Mesendoderm (in vitro differentiated cells): ENCODE measurements at regions not wholly inside any gene's neighbourhood (a gene's known extent, or its start where the extent isn't known, plus 50 kb on each side); places are given as distances from the start of the nearest gene placed in this dataset.

ENCODE experiments used
- DNase-seq: peaks from one replicate; pipeline ENCODE4 v3.0.0; 2013
- H2AK5ac ChIP-seq: 2 replicates; pipeline ENCODE4 v1.6.1; 2013; ENCODE audit warnings: low read length, inconsistent platforms
- H2BK120ac ChIP-seq: 2 replicates; pipeline ENCODE4 v1.6.1; 2013; ENCODE audit warnings: low read depth, mild to moderate bottlenecking, low read length, moderate library complexity, mixed read lengths
- H2BK15ac ChIP-seq: replicated peaks from 2 replicates; pipeline ENCODE4 v1.6.1; 2013; ENCODE audit warnings: low read depth, mild to moderate bottlenecking, moderate library complexity
- H2BK5ac ChIP-seq: 2 replicates; pipeline ENCODE4 v1.6.1; 2013; ENCODE audit warnings: low read length, inconsistent platforms
- H3K18ac ChIP-seq: 2 replicates; pipeline ENCODE4 v1.6.1; 2013; ENCODE audit warnings: mild to moderate bottlenecking, low read length, mixed read lengths
- H3K23ac ChIP-seq: one replicate; pipeline ENCODE4 v1.6.1; 2013; ENCODE audit warnings: low read length
- H3K27ac ChIP-seq: 2 replicates; pipeline ENCODE4 v1.5.1; 2013; ENCODE audit warnings: low read depth, mild to moderate bottlenecking, inconsistent platforms, low read length, moderate library complexity
- H3K27me3 ChIP-seq: 2 replicates; pipeline ENCODE4 v1.6.1; 2013; ENCODE audit warnings: low read length, control low read depth, mild to moderate bottlenecking, inconsistent platforms; ENCODE audit not compliant: insufficient read depth, poor library complexity
- H3K36me3 ChIP-seq: 2 replicates; pipeline ENCODE4 v1.6.1; 2013; ENCODE audit warnings: low read length, inconsistent platforms; ENCODE audit not compliant: control insufficient read depth, insufficient read depth
- H3K4ac ChIP-seq: one replicate; pipeline ENCODE4 v1.6.1; 2013; ENCODE audit warnings: low read depth, mild to moderate bottlenecking, low read length, moderate library complexity
- H3K4me1 ChIP-seq: 2 replicates; pipeline ENCODE4 v1.6.1; 2013; ENCODE audit warnings: low read depth, low read length, inconsistent platforms; ENCODE audit not compliant: control insufficient read depth
- H3K4me2 ChIP-seq: 2 replicates; pipeline ENCODE4 v1.6.1; 2013; ENCODE audit warnings: low read length
- H3K4me3 ChIP-seq: 2 replicates; pipeline ENCODE4 v1.5.1; 2013; ENCODE audit warnings: mild to moderate bottlenecking, low read length
- H3K56ac ChIP-seq: one replicate; pipeline ENCODE4 v1.6.1; 2013; ENCODE audit warnings: low read length
- H3K79me1 ChIP-seq: 2 replicates; pipeline ENCODE4 v1.6.1; 2013; ENCODE audit warnings: low read length, inconsistent platforms
- H3K79me2 ChIP-seq: 2 replicates; pipeline ENCODE4 v1.6.1; 2013; ENCODE audit warnings: mild to moderate bottlenecking, low read length; ENCODE audit not compliant: control insufficient read depth, insufficient read depth
- H3K9ac ChIP-seq: 2 replicates; pipeline ENCODE4 v1.6.1; 2013; ENCODE audit warnings: low read length, inconsistent platforms
- H4K5ac ChIP-seq: one replicate; pipeline ENCODE4 v1.6.1; 2013; ENCODE audit warnings: low read length
- H4K8ac ChIP-seq: one replicate; pipeline ENCODE4 v1.6.1; 2013; ENCODE audit warnings: low read depth, mild to moderate bottlenecking, control low read depth, low read length, moderate library complexity
- WGBS: extraction: QIAGEN DNeasy Blood & Tissue Kit; methylation state at CpG from one replicate; pipeline ENCODE4 v1.1.7; 2013; ENCODE audit warnings: low lambda C conversion rate, missing lambda C conversion rate; ENCODE audit not compliant: insufficient coverage; ENCODE audit errors: extremely low coverage; 5-methylcytosine and 5-hydroxymethylcytosine counted together

GRCh38 chr1:80248886-80249285, 1242.4 kb upstream of the ADGRL4 start:
- no peak overlapping the region for H3K4me2 ChIP-seq
- H2BK15ac ChIP-seq: no peak overlapping the region
- no peak overlapping the region for H3K4me3 ChIP-seq
- H2AK5ac ChIP-seq: no peak overlapping the region
- no peaks in the 10 kb centered on the region for H3K79me1 ChIP-seq
- H3K18ac ChIP-seq: no peak overlapping the region
- DNase-seq: no peak
- H3K36me3 ChIP-seq: no peaks in the 10 kb centered on the region
- H3K27ac ChIP-seq: no peak overlapping the region
- no peak overlapping the region for H3K23ac ChIP-seq
- no peak overlapping the region for H4K8ac ChIP-seq
- H3K4me1 ChIP-seq: no peaks in the 10 kb centered on the region
- no peak overlapping the region for H2BK5ac ChIP-seq
- H3K27me3 ChIP-seq: no peaks in the 10 kb centered on the region
- H3K4ac ChIP-seq: no peak overlapping the region
- no peak overlapping the region for H3K56ac ChIP-seq
- H2BK120ac ChIP-seq: no peak overlapping the region
- no peak overlapping the region for H4K5ac ChIP-seq
- no peaks in the 10 kb centered on the region for H3K79me2 ChIP-seq
- no peak overlapping the region for H3K9ac ChIP-seq

DNA sequence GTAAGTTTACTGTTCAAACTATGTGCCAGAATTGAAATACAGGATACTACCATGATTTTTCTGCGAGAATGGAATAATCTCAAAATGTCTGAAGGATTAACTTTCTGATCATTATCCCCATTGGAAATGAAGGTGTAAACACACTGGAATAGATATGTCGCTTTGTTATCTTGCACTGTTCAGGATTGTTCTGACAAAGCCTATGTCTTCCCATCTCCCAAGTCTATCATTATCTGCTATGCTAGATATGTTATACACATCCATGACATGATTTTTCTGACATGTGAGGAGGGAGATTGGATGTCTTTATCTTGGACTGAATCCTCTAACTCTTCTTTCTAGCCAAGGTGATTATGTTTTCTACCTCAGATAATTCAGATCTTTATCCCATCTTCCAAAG, 1239.3 kb upstream of the ADGRL4 start:
- H3K23ac ChIP-seq: no peak overlapping the region
- H3K4me3 ChIP-seq: no peak overlapping the region
- H3K79me2 ChIP-seq: no peaks in the 10 kb centered on the region
- no peak overlapping the region for H3K56ac ChIP-seq
- no peak overlapping the region for H3K4ac ChIP-seq
- H3K4me1 ChIP-seq: no peaks in the 10 kb centered on the region
- no peak for DNase-seq
- no peak overlapping the region for H3K9ac ChIP-seq
- no peak overlapping the region for H2AK5ac ChIP-seq
- no peaks in the 10 kb centered on the region for H3K27me3 ChIP-seq
- H3K36me3 ChIP-seq: no peaks in the 10 kb centered on the region
- no peak overlapping the region for H2BK120ac ChIP-seq
- H4K5ac ChIP-seq: no peak overlapping the region
- no CpG with 5 or more reads among the region's 2 CpGs for WGBS
- H4K8ac ChIP-seq: no peak overlapping the region
- H3K27ac ChIP-seq: no peak overlapping the region
- H3K18ac ChIP-seq: no peak overlapping the region
- no peak overlapping the region for H3K4me2 ChIP-seq
- H3K79me1 ChIP-seq: no peaks in the 10 kb centered on the region
- H2BK15ac ChIP-seq: no peak overlapping the region
- no peak overlapping the region for H2BK5ac ChIP-seq

DNA sequence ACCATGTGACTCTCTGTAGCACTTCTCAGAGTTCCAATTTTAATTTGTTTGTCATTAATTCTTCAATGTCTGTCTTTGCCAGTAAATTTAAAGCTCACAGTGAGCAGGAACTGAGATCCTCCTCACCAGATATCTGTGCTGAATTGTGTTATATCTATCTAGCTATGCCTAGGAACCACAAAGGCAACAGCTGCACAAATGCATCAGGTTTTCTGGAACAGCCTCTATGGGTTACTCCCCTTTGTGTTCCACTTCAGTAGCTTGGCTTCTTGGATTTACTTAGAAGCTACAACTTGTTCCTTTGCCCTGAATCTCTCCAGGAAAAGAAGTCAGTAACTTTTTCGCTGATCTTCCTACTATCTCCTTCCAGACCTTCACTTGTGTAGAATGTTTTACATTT, 1237.8 kb upstream of the ADGRL4 start:
- Histone ChIP-seq H3K56ac (no peak overlapping the region), H3K79me2 (no peaks in the 10 kb centered on the region), H3K9ac (no peak overlapping the region), H4K5ac (no peak overlapping the region), H3K79me1 (no peaks in the 10 kb centered on the region), H3K4ac (no peak overlapping the region), H3K4me1 (no peaks in the 10 kb centered on the region), H3K4me2 (no peak overlapping the region), H2BK5ac (no peak overlapping the region), H3K4me3 (no peak overlapping the region), H2BK120ac (no peak overlapping the region), H3K23ac (no peak overlapping the region), H3K36me3 (no peaks in the 10 kb centered on the region), H4K8ac (no peak overlapping the region), H3K27me3 (no peaks in the 10 kb centered on the region), H3K18ac (no peak overlapping the region), H2AK5ac (no peak overlapping the region), H3K27ac (no peak overlapping the region), H2BK15ac (no peak overlapping the region)
- WGBS: no CpG with 5 or more reads among the region's 1 CpG
- no peak for DNase-seq

DNA sequence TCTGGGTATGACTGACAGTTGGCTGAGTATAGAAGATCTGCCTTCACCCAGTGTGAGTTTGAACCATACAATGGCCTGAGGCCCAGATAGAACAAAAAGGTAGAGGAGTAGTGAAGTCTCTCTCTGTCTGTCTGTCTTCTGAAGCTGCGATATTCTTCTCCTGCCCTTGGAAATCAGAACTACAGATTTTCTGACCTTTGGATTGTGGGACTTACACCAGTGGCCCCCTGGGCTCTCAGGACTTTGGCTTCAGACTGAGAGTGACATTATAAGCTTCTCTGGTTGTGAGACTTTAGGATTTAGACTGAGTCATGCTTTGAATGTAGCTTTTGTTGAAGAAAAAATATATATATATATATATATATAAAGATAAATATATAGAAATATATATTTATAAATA, 1235.0 kb upstream of the ADGRL4 start:
- H2BK120ac ChIP-seq: no peak overlapping the region
- H3K27ac ChIP-seq: no peak overlapping the region
- no peaks in the 10 kb centered on the region for H3K36me3 ChIP-seq
- no peak overlapping the region for H2BK5ac ChIP-seq
- no peak for DNase-seq
- no peaks in the 10 kb centered on the region for H3K27me3 ChIP-seq
- H3K4me3 ChIP-seq: no peak overlapping the region
- H2BK15ac ChIP-seq: no peak overlapping the region
- no peak overlapping the region for H3K4me2 ChIP-seq
- H3K18ac ChIP-seq: no peak overlapping the region
- no peak overlapping the region for H3K23ac ChIP-seq
- no peak overlapping the region for H3K4ac ChIP-seq
- H3K56ac ChIP-seq: no peak overlapping the region
- H4K8ac ChIP-seq: no peak overlapping the region
- H2AK5ac ChIP-seq: no peak overlapping the region
- H3K79me2 ChIP-seq: no peaks in the 10 kb centered on the region
- no peaks in the 10 kb centered on the region for H3K79me1 ChIP-seq
- no peak overlapping the region for H3K9ac ChIP-seq
- no peaks in the 10 kb centered on the region for H3K4me1 ChIP-seq
- no CpG with 5 or more reads among the region's 1 CpG for WGBS
- no peak overlapping the region for H4K5ac ChIP-seq

DNA sequence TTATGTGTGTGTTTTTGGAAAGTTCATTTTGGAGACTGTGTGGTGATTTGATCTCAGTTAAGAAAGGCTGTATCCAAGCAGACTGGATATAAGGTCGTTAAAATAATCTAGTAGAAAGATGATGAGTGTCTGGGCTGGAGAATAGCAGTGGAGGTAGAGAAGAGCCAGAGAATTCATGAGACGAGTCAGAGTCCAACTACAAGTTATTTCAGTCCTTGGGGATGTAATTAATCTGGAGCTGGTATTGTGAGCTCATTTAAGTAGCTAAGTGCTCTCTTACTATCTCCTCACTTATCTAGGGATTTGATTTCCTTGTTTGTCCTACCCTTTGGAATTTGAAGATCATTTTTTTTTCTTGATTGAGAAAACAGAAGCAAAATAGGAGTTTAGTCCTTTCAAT, 1219.0 kb upstream of the ADGRL4 start:
- WGBS: no CpG with 5 or more reads among the region's 2 CpGs
- no peaks in the 10 kb centered on the region for H3K79me2 ChIP-seq
- H3K4ac ChIP-seq: no peak overlapping the region
- no peak overlapping the region for H2AK5ac ChIP-seq
- H4K5ac ChIP-seq: no peak overlapping the region
- no peak overlapping the region for H4K8ac ChIP-seq
- H3K23ac ChIP-seq: no peak overlapping the region
- no peaks in the 10 kb centered on the region for H3K36me3 ChIP-seq
- H3K27ac ChIP-seq: no peak overlapping the region
- H3K4me3 ChIP-seq: no peak overlapping the region
- H3K9ac ChIP-seq: no peak overlapping the region
- no peaks in the 10 kb centered on the region for H3K79me1 ChIP-seq
- no peaks in the 10 kb centered on the region for H3K27me3 ChIP-seq
- H2BK5ac ChIP-seq: no peak overlapping the region
- H3K18ac ChIP-seq: no peak overlapping the region
- H3K4me1 ChIP-seq: no peaks in the 10 kb centered on the region
- no peak overlapping the region for H2BK15ac ChIP-seq
- no peak for DNase-seq
- no peak overlapping the region for H2BK120ac ChIP-seq
- no peak overlapping the region for H3K4me2 ChIP-seq
- no peak overlapping the region for H3K56ac ChIP-seq

DNA sequence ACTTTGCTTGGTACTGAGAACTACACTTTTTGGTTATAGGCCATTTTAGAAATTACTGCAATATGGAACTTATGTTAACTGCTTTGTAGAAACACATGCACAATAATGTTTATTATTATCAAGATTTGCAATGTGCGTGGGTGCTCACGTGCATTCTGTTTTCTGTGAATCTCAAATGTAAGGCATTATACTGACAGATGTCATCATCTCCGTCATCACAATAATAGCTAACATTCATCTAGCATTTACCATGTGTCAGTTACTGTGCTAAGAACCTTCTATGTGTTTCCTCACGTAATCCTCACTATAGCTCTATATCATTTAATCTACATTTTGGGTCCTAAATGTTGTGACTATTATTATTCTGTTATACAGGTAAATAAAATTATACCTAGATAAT, 1214.8 kb upstream of the ADGRL4 start:
- WGBS: no CpG with 5 or more reads among the region's 4 CpGs
- H3K36me3 ChIP-seq: no peaks in the 10 kb centered on the region

More for the DNA sequence above, 1214.8 kb upstream of the ADGRL4 start:
- no peak overlapping the region for H3K23ac ChIP-seq
- H3K27me3 ChIP-seq: no peaks in the 10 kb centered on the region
- H3K56ac ChIP-seq: no peak overlapping the region
- H4K8ac ChIP-seq: no peak overlapping the region
- no peaks in the 10 kb centered on the region for H3K4me1 ChIP-seq
- H3K18ac ChIP-seq: no peak overlapping the region
- no peak overlapping the region for H2BK15ac ChIP-seq
- H4K5ac ChIP-seq: no peak overlapping the region
- no peak for DNase-seq
- no peak overlapping the region for H3K4me3 ChIP-seq
- no peak overlapping the region for H2BK5ac ChIP-seq
- no peak overlapping the region for H3K4ac ChIP-seq
- no peak overlapping the region for H3K4me2 ChIP-seq
- H3K79me2 ChIP-seq: no peaks in the 10 kb centered on the region
- H3K79me1 ChIP-seq: no peaks in the 10 kb centered on the region
- H2AK5ac ChIP-seq: no peak overlapping the region
- no peak overlapping the region for H3K9ac ChIP-seq
- no peak overlapping the region for H3K27ac ChIP-seq
- H2BK120ac ChIP-seq: no peak overlapping the region
